ENCODE measurements at regions not wholly inside any gene's neighbourhood (a gene's known extent, or its start where the extent isn't known, plus 50 kb on each side); places are given as distances from the start of the nearest gene placed in this dataset.

DNA sequence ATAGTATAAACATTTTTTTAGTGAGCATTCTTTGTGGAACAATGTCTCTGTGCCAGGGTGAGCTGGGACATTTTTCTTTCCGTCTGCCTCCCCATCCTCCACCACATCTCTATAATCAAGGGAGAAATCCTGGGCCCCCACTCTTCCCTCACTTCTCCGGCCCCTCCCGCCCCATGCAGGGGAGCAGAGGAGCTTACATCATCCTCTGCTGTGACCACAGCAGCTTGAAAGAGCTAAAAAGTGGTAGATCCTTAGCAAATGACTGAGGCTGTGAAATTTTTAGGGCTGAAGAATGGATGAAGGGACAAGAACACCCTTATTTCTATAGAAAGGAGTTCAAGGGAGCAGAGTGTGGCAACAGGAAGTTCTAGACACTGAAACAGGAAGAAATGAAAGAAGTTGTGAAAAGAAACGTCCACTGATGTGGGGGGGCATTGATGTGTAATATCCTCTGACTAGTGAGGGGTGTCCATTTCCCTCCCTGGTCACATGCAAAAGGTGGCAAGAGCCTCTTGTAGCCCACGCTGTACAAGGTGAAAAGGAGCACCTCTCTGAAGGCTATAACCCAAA is 380.3 kb upstream of the JARID2 start:
- H3K27me3 ChIP-seq = no peaks in the 10 kb centered on the region
- 66 to 75% methylated on average over 5 of the region's 5 CpGs for WGBS, 2 donors
- no peak overlapping the region for H3K4me3 ChIP-seq
- TF ChIP-seq, protein P1, sequence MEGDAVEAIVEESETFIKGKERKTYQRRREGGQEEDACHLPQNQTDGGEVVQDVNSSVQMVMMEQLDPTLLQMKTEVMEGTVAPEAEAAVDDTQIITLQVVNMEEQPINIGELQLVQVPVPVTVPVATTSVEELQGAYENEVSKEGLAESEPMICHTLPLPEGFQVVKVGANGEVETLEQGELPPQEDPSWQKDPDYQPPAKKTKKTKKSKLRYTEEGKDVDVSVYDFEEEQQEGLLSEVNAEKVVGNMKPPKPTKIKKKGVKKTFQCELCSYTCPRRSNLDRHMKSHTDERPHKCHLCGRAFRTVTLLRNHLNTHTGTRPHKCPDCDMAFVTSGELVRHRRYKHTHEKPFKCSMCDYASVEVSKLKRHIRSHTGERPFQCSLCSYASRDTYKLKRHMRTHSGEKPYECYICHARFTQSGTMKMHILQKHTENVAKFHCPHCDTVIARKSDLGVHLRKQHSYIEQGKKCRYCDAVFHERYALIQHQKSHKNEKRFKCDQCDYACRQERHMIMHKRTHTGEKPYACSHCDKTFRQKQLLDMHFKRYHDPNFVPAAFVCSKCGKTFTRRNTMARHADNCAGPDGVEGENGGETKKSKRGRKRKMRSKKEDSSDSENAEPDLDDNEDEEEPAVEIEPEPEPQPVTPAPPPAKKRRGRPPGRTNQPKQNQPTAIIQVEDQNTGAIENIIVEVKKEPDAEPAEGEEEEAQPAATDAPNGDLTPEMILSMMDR (IDR thresholded peaks at IDR 0.05) = no peak
- TF ChIP-seq POLR2A (IDR thresholded peaks at IDR 0.05) = no peak
- no peak overlapping the region for H3K27ac ChIP-seq
- no peaks in the 10 kb centered on the region for H3K36me3 ChIP-seq (ENCODE audit: low read depth, missing control alignments)
- DNase-seq = no peak
- no peaks in the 10 kb centered on the region for H3K4me1 ChIP-seq
- no peaks in the 10 kb centered on the region for H3K9me3 ChIP-seq
- intact Hi-C loops (cut with DNase I; ENCODE audit: low total_unique reads) = no loop called here

DNA sequence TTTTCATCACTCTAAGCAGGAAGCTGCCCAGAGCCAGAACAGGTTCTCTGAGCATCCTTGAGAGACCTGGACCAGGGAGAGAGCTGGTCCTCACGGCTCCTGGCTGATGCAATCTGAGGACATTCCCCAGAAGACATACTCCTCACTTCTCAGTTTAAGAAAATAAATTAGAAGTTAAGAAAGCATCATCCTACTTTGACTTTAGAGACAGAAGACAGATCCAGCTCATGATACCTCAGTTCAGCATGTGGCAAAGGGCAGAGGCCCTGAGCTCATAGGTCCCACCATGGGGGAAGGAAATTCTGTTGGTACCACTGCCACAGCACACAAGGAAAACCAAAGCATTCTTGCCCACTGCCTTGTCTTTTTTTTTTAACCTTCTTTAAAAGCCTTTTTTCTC is 378.1 kb upstream of the JARID2 start:
- H3K4me3 ChIP-seq = no peak overlapping the region
- no peaks in the 10 kb centered on the region for H3K36me3 ChIP-seq (ENCODE audit: low read depth, missing control alignments)
- TF ChIP-seq POLR2A (IDR thresholded peaks at IDR 0.05) = no peak
- TF ChIP-seq, protein P1 (IDR thresholded peaks at IDR 0.05) = no peak
- DNase-seq = no peak
- H3K4me1 ChIP-seq = no peaks in the 10 kb centered on the region
- WGBS, 2 donors = 95 to 100% methylated on average over 1 of the region's 1 CpG
- intact Hi-C loops (cut with DNase I; ENCODE audit: low total_unique reads) = no loop called here
- no peaks in the 10 kb centered on the region for H3K27me3 ChIP-seq
- H3K27ac ChIP-seq = no peak overlapping the region
- no peaks in the 10 kb centered on the region for H3K9me3 ChIP-seq

DNA sequence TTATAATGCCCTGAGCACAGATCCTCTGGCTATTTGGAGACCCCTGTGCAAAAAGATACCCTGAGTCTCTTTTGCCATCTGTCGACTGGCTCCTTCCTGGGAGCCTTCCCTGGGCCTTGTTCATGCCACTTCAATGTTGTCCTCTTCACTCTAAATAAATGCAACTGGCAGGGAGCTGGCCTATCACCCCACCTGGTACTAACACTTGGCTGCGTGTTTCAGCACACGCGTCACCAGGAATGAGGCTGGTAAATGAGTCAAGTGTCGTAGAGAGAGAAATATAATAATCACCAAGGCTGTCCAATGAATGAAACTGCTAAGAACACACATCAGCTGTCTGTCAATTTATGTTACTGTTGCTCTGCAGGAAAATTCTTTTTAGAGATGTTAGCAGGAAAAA is 374.6 kb upstream of the JARID2 start:
- TF ChIP-seq POLR2A (IDR thresholded peaks at IDR 0.05) = no peak
- TF ChIP-seq, protein P1 (IDR thresholded peaks at IDR 0.05) = no peak
- no peaks in the 10 kb centered on the region for H3K36me3 ChIP-seq (ENCODE audit: low read depth, missing control alignments)
- H3K27me3 ChIP-seq = no peaks in the 10 kb centered on the region
- H3K4me1 ChIP-seq = no peaks in the 10 kb centered on the region
- H3K9me3 ChIP-seq = no peaks in the 10 kb centered on the region
- WGBS, 2 donors = 93 to 95% methylated on average over 5 of the region's 5 CpGs
- no peak for DNase-seq
- H3K4me3 ChIP-seq = no peak overlapping the region
- no peak overlapping the region for H3K27ac ChIP-seq
- intact Hi-C loops (cut with DNase I; ENCODE audit: low total_unique reads) = no loop called here

DNA sequence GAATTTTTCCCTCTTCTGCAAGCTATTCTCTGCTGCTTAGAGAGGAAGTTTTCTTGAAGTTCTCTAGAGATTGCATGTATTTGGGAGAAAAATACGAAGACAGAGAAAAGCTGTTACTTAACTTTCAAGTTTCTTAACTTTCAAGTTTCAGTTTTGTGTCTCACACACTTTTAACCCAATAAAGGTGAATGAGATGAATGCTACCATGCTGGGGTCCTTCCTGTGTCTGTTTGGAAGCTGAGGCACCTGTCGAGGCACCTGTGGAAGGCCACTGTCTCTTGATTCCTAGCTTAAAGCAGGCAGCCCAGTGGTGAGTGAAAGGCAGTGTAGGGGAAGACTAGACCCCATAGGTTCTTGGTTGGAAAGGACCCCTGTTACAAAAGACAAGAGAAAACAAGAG is 372.8 kb upstream of the JARID2 start:
- no peak overlapping the region for H3K4me3 ChIP-seq
- no peaks in the 10 kb centered on the region for H3K36me3 ChIP-seq (ENCODE audit: low read depth, missing control alignments)
- no peak for DNase-seq
- TF ChIP-seq POLR2A (IDR thresholded peaks at IDR 0.05) = no peak
- TF ChIP-seq, protein P1 (IDR thresholded peaks at IDR 0.05) = no peak
- WGBS, 2 donors = 82 to 83% methylated on average over 2 of the region's 2 CpGs
- H3K27ac ChIP-seq = no peak overlapping the region
- no peaks in the 10 kb centered on the region for H3K9me3 ChIP-seq
- intact Hi-C loops (cut with DNase I; ENCODE audit: low total_unique reads) = no loop called here
- no peaks in the 10 kb centered on the region for H3K27me3 ChIP-seq
- H3K4me1 ChIP-seq = no peaks in the 10 kb centered on the region

DNA sequence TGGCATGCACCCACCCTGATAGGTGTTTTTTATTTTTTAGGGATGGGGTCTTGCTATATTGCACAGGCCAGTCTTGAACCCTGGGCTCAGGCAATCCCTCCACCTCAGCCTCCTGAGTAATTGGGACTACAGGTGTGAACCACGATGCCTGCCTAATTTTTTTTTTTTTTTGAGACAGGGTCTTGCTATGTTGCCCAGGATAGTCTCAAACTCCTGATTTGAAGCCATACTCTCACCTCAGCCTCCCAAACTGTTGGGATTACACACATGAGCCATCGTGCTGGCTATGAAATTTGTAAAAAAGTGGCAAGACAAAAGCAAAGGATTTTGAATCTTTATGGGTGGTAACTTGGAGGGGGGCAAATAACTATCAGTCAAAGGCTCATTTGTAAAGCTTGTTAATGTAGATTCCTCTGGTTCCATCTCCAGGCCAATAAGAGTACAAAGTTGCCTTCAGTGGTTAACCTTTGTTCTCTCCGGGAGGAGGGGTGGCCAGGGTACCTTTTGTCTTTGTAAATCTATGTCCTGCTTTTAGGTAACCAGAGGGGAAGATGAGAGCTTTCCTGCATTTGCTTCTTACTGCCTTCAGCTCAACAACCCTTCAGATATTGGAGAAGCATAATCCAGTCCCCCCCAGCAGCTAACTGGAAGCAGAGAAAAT is 372.0 kb upstream of the JARID2 start:
- H3K27ac ChIP-seq = no peak overlapping the region
- no peaks in the 10 kb centered on the region for H3K9me3 ChIP-seq
- DNase-seq = no peak
- TF ChIP-seq, protein P1 (IDR thresholded peaks at IDR 0.05) = no peak
- no peak for TF ChIP-seq POLR2A (IDR thresholded peaks at IDR 0.05)
- no peaks in the 10 kb centered on the region for H3K36me3 ChIP-seq (ENCODE audit: low read depth, missing control alignments)
- no peak overlapping the region for H3K4me3 ChIP-seq
- H3K4me1 ChIP-seq = no peaks in the 10 kb centered on the region
- WGBS, 2 donors = 86 to 91% methylated on average over 3 of the region's 3 CpGs
- no peaks in the 10 kb centered on the region for H3K27me3 ChIP-seq
- intact Hi-C loops (cut with DNase I; ENCODE audit: low total_unique reads) = no loop called here
